HG03045 (cell line): ENCODE measurements at regions not wholly inside any gene's neighbourhood (a gene's known extent, or its start where the extent isn't known, plus 50 kb on each side); places are given as distances from the start of the nearest gene placed in this dataset.
"Not testable (repeated sequence)": the region's sequence is repeated elsewhere in the genome, so short reads cannot be mapped to it uniquely, and the experiment has no call there.

Experiments
- ATAC-seq: cut with Tn5 transposase; IDR thresholded peaks from one replicate; pipeline ENCODE4 v1.9.1; 2021; ENCODE audit warnings: mild to moderate bottlenecking, moderate library complexity; ENCODE audit not compliant: unreplicated experiment

DNA sequence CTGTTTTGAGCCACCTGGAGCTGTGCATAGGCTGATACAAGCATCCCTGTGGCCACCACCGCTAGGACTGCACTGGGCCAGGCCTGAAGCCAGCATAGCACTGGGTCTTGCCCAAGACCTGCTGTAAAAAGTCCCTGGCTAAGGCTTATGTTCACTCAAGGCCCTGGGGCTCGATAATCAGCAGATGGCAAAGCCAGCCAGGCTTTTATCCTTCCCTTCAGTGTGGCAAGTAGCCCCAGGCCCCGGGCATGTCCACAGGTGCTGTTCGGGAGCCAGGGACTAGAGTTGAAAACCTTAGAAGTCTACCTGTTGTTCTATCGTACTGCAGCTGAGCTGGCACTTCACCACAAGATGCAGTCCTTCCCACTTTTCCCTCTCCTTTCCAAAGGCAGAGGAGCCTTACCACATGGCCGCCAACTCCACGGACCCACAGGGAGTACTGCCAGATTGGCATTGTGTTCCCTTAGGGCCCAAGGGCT lies 226.4 kb upstream of the ZNF217 start:
- ATAC-seq: no peak

DNA sequence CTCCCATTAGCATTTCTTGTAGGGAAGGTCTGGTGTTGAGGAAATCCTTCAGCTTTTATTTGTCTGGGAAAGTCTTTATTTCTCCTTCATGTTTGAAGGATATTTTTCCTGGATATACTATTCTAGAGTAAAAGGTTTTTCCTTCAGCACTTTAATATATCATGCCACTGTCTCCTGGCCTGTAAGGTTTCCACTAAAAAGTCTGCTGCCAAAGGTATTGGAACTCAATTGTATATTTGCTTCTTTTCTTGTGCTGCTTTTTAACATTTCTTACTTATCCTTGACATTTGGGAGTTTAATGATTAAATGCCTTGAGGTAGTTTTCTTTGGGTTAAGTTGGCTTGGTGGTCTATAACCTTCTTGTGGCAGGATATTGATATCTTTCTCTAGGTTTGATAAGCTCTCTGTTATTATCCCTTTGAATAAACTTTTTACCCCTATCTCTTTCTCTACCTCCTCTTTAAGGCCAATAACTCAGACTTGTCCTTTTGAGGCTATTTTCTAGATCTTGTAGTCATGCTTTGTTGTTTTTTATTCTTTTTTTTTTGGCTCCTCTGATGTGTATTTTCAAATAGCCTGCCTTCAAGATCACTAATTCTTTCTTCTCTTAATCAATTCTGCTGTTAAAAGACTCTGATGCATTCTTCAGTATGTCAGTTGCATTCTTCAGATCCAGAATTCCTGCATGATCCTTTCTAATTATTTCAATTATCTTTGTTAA lies 225.0 kb upstream of the ZNF217 start:
- ATAC-seq: no peak

DNA sequence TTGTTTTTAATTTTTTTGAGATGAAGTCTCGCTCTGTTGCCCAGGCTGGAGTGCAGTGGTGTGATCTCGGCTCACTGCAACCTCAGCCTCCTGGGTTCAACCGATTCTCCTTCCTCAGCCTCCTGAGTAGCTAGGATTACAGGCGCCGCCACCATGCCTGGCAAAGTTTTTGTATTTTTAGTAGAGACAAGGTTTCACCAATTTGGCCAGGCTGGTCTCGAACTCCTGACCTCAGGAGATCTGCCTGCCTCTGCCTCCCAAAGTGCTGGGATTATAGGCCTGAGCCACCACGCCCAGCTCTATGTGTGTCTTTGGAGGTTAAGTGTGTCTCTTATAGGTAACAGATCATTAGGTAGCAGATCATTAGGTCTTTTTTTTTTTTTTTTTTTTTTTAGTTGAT lies 223.9 kb upstream of the ZNF217 start:
- not testable (repeated sequence) for ATAC-seq

DNA sequence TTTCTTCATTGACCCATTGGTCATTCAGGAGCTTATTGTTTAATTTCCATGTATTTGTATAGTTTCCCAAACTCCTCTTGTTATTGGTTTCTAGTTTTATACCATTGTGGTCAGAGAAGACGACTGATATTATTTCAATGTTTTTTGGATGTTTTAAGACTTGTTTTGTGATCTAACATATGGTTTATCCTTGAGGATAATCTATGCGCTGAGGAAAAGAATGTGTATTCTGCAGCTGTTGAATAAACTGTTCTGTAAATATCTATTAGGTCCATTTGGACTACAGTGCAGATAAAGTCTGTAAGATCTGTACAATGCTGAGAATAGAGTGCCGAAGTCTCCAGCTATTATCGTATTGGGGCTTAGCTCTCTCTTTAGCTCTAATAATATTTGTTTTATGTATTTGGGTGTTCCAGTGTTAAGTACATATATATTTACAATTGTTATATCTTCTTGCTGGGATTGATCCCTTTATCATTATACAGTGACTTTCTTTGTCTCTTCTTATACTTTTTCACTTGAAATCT lies 223.3 kb upstream of the ZNF217 start:
- no peak for ATAC-seq

DNA sequence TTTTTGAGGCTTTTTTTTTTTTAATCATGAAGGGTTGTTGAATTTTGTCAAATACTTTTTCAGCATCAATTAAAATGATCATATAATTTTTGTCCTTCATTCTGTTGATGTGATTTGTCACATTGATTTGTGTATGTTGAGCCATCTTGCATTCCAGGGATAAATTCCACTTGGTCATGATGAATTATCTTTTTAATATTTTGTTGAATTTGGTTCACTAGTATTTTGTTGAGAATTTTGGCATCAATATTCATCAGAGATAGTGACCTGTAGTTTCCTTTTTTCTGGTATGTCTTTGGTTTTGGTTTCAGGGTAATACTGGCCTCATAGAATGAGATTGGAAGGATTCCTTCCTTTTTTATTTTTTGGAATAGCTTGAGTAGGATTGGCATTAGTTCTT lies 221.9 kb upstream of the ZNF217 start:
- no peak for ATAC-seq

DNA sequence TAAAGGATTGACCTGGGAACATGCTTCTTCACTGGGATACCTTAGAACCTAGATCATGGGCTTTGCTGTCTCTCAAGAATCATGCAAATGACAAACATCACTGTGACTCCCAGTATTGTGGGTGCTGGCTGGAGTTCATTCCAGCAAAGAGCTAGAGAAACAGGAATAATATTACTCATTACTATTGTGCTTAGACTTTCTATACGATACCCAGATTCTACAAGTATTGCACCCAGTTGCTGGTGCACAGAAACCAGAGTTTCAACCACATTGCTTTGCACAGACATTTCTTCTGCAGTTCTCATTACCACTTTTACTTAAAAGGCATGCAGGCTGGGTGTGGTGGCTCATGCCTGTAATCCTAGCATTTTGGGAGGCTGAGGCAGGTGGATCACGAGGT lies 220.4 kb upstream of the ZNF217 start:
- no peak for ATAC-seq

DNA sequence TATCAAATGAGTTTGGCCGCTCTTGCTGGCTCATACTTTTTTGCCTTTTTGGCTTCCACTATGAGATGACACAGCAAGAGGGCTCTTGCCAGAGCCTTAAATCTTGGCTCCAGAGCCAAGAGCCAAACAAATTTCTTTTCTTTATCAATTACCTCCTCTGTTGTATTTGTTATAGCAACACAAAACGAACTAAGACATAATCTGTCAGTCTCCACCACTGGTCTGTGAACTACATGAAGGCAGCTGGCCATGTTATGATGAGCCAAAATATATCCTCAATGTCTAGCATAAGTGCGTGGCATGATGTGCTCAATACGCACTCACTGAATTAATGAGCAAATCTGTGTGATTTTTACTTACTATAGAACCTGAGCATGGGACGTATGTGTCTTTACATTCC lies 220.0 kb upstream of the ZNF217 start:
- ATAC-seq: no peak

DNA sequence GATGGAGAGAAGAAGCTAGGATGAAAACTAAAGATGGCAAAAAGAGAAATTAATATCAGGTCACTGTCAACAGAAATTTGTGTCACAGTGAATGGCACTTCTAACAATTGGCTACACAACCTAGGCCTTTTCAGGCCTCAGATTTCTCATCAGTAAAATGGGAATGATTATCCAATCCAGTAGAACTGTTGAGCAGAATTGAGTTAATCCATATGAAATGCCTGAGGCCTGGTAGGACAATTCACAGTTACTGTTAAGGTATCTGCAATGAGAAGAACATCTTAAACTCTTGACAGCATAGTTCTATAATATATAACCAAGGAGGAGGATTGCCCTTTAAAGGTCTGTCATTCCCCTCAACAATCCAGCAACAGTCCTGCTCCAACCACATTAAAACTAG lies 217.9 kb upstream of the ZNF217 start:
- no peak for ATAC-seq

DNA sequence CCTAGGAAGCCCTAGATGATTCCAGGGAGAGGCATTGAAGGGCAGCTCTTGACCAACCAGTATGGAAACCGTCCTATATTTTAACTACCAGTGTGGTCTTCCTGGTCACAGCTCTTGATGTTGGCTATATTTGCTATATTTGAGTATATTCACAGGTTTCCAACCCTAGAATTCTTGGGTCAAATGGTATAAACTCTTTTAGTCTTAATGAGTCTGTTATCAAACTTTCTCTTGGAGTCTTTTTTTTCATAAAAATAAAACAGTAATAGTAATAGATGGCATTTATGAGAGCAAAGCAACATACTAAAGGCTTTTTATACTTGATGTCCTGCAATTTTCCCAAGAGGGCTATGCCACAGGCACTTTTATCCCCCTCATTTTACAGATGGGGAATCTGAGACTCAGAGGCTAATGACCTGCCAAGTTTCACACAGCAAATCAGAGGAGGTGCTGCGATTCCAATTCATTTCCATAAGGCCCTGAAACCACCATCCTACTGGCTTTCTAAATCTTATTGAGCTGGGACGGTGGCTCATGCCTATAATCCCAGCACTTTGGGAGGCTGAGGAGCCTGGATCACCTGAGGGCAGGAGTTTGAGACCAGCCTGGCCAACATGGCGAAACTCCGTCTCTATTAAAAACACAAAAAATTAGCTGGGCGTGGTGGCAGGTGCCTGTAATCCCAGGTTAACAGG lies 217.2 kb upstream of the ZNF217 start:
- ATAC-seq: no peak

DNA sequence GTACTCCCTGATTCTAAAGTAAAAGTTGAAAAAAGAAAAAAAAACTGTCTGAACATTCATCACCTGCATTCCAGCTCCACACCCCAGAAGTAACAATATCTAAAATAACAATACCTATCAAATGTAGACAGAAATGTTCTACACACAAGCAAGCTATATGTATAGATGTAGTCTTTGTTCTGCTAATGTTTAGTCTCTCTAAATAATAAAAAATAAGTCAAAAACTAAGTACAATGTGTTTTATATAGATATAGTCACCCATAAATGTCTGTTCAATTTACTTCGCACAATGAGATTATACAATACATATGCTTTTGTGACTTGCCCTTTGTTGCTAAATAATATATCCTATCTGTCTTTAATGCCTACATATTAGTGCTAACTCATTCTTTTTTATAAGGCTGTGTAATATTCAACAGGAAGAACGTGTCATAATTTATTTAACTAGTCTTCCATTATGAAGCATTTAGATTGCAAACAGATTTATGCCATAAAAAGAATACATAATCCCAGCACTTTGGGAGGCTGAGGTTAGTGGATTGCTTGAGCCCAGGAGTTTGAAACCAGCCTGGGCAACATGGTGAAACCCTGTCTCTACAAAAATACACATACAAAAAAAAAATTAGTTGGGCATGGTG lies 216.2 kb upstream of the ZNF217 start:
- ATAC-seq: no peak

DNA sequence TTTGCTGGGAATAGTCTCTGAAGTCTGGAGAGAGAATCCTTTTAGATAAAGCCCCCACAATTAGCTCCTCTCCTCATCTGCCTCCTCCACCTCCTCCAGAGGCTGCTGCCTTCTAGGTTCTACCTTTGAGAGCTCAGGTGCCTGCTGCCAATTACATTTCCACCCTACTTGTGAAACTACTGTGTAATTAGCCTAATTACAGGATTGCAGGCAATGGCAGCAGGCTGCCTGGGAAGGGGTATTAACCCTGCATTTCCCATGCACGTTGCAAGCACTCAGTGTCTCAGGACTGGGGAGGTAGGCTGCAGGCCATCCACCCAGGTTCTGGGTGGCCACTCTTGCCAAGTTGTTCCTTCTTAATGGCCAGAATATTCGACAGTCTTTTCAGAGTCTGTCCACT lies 215.6 kb upstream of the ZNF217 start:
- ATAC-seq: no peak

DNA sequence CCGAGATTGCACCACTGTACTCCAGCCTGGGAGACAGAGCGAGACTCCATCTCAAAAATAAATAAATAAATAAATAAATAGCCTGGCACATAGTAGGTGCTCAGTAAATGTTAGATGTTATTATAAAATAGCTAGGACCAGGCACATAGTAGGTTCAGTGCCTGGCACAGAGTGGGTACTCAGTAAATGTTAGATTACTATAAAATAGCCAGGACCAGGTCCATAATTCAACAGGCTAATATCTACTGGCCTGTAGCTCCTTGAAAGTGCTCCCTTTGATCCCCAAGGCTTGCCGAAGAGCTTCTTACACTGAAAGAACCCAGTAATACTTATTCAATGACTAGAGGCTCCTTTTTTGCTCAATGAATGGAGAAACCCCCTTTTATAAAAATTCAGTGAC lies 215.1 kb upstream of the ZNF217 start:
- ATAC-seq: no peak

DNA sequence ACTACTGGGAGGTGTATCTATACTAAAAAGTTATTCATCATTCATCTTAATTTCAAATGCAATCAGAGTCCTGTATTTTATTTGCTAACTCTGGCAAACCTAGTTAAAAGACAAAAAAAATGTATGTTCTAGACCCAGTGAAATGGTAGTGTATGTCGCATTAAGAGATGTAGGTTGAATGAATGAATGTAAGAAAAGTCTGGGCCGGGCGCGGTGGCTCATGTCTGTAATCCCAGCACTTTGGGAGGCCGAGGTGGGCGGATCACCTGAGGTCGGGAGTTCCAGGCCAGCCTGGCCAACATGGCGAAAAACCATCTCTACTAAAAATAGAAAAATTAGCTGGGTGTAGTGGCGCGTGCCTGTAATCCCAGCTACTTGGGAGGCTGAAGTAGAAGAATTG lies 214.7 kb upstream of the ZNF217 start:
- not testable (repeated sequence) for ATAC-seq

DNA sequence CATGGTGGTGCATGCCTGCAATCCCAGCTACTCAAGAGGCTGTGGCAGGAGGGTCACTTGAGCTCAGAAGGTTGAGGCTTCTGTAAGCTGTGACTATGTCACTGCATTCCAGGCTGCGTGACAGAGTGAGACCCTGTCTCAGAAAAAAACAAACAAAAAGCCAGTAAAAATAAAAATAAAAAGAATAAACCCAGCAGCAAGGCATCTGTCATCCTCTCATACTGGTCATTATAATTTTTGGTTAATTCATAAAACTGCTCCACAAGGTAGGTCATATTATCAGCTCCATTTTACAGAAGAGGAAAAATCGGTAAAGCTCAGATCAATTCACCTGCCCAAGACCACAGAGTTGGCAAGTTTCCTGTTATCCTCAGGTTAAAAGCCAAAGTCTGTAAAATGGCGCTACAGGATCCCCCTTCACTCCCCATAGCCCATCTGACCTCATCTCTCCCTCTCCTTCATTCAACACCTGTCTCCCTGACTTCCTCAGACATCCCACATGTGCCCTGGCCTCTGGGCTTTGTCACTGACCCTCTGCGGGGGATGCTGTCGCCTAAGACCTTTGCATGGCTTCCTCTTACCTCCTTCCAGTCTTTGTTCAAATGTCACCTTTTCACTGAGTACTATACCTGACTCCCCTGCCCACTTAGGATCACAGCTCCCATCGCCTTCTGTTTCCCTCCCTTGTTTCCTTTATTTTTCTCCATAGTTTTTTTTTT lies 213.2 kb upstream of the ZNF217 start:
- ATAC-seq: no peak

DNA sequence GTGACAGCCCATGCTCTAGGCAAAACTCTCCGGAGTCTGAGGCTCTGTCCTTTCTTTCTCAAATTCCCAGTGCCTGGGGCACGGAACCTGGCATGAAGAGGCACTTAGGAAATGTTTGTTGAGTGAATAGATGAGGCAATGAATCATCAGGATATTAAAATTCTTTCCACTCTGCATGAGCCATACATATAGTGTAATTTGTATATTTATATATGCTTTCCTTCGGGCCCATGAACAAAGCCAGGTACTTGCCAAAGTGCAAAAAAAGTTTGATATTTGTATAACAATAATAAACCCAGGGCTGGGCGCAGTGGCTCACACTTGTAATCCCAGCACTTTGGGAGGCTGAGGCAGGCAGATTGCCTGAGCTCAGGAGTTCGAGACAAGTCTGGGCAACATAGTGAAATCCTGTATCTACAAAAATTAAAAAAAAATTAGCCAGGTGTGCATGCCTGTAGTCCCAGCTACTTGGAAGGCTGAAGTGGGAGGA lies 212.3 kb upstream of the ZNF217 start:
- ATAC-seq: no peak

DNA sequence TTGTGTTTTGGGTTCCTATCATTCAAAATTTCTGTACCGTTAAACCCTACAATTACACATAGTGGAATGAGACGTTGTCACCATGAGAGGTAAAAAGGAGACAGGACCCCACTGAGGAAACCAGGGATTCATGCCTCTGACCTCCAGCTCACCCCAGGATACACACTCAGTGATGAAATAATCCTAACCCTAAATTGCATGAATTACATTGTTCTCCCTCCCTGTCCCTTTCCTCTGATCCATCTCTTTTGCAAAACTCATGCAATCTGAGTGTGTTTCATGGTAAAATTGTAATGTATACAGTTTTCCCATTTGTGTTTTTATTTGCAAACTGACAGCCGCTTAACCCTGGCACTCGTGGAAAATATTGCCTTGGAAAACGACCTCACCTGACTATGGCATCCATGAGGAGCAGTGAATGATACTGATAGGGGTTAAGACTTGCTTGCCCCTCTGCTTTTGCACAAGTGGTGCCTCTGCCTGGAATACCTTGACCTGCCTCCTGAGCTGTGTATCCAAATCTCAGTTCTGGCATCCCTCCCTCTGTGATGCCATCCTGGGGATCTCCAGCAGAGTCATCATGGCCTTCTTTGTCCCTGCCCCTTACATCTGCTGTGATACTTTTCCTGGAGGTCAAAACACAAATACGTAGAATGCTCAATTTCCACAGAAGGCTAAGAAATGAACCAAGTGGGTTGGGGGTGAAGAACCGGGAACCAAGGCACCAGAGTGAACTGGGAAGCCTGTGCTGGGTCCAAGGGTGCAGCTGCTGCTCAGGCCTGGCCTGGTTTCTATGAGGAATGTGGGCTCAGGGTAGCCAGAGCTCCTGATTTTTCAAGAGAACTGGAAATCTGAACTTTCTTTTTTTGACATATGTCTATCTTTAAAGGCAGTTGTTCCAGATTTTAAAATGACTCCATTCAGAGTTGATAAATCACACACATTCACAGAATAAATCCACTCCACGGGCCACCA lies 211.6 kb upstream of the ZNF217 start:
- ATAC-seq: no peak

DNA sequence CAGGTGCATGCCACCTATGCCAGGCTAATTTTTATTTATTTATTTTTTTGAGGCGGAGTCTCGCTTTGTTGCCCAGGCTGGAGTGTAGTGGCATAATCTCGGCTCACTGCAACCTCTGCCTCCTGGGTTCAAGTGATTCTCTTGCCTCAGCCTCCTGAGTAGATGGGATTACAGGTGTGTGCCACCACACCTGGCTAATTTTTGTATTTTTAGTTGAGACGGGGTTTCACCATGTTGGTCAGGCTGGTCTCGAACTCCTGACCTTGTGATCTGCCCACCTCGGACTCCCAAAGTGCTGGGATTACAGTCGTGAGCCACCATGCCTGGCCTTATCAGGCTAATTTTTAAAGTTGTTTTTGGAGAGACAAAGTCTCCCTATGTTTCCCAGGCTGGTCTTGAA lies 210.7 kb upstream of the ZNF217 start:
- ATAC-seq: not testable (repeated sequence)

DNA sequence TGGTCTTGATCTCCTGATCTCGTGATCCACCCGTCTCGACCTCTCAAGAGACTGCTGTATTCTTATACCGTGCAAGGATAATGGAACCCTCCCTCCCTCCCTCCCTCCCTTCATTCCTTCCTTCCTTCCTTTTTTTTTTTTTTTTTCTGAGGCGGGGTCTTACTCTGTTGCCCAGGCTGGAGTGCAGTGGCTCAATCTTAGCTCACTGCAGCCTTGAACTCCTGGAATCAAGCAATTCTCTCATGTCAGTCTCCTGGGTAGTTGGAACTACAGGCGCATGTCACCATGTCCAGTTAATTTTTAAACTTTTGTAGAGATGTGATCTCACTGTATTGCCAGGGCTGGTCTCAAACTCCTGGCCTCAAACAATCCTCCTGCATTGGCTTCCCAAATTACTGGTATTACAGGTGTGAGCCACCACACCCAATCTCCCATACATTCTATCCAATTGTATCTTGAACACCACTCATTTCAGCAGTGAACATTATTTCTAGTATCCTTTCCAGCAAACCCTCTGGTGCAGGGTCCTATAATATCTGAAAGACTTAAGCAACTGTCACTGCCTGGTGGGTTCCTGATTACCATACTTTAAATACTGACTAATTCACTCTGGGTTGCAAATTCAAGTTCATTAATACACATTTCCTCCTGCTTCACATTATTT lies 210.0 kb upstream of the ZNF217 start:
- no peak for ATAC-seq

DNA sequence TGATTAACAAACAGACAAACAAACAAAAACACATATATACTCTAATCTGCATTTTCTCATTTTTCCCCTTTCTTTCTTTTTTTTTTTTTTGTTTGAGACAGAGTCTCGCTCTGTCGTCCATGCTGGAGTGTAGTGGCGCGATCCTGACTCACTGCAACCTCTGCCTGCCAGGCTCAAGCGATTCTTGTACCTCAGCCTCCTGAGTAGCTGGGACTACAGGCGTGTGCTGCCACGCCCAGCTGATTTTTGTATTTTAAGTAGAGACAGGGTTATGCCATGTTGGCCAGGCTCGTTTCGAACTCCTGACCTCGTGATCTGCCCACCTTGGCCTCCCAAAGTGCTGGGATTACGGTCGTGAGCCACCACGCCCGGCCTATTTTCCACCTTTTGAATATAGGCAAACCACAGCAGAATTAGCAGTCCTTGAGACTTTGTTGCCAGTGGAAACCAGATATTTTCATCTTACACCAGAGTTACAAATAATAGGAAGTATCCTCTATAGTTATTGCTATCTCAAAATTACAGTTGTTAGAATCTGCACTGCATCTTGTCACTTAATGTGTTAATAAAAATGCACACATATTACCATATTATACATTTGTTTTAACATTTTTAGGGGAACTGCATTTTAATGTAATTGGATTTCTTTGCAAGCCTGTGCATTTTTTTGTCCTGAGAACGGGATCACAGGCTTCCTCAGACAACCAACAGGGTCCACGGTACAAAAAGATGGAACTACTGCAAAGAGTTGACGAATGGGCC lies 208.2 kb upstream of the ZNF217 start:
- ATAC-seq: no peak
